ENCODE measurements at regions not wholly inside any gene's neighbourhood (a gene's known extent, or its start where the extent isn't known, plus 50 kb on each side); places are given as distances from the start of the nearest gene placed in this dataset.

DNA sequence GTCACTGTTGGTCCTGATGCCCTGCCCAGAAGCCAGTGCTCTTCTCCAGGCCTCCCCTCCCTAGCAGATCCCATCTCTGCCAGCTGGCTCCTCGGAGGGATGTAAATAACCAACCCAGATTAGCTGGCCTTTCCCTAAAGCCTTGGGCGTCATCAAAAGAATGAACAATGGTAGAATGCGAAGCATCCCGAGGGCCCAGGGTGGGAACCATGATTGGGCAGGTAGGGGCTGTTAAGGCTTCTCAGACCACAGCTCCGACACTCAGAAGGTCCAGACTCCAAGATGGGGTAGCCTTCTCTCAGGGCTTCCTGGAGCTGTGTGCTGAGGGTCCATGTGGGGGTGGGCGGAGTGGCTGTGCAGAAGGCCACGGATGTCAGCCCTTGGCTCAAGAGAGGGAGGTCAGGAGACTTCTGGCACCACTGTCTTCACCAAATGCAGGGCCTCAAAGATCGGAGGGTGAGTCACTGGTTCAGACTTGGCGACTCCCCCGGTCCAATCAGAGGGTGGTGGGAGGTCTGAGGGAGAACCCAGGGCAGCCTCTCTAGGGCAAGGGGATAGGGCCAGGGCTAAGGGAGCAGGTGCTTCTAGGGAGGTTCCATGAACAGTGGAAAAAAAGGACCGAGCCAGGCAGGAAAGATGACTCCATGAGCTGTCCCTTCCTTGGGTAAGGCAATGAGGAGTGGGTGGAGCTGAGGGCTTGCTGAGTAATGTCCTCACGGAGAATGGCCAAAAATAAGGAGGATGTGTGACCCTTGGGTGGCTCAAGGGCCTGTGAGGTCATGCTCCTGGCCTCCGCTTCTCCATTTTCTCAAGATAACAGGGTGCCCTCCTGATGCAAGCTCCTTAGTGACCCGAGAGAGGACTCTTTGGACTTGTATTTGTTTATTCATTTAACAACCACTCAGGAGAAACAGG is 58.4 kb upstream of the EPS8L3 start:
- DNase-seq (ENCODE audit: low spot score): no peak
- Histone ChIP-seq H3K36me3 (ENCODE audit: control insufficient read depth in 4 of 4, insufficient read depth in 3 of 4, low read depth in 1 of 4, low read length in 3 of 4) (no peaks in the 10 kb centered on the region), H3K9ac (ENCODE audit: low read depth in 1 of 2, low read length in 2 of 2) (no peak overlapping the region), H3K27ac (ENCODE audit: low read depth in 1 of 2, low read length in 2 of 2) (no peak overlapping the region), H3K4me1 (ENCODE audit: control insufficient read depth in 4 of 4, insufficient read depth in 4 of 4, low read length in 3 of 4) (peaks cover 0 to 9% (median 3%) of the 10 kb centered on the region in 4 donors), H3K27me3 (ENCODE audit: control insufficient read depth in 4 of 4, insufficient read depth in 4 of 4, low read length in 3 of 4) (no peaks in the 10 kb centered on the region), H3K9me3 (ENCODE audit: control insufficient read depth in 4 of 4, low read length in 3 of 4) (no peaks in the 10 kb centered on the region), H3K4me3 (ENCODE audit: low read depth in 1 of 3, low read length in 3 of 3) (no peak overlapping the region)
- TF ChIP-seq EGR1 (IDR thresholded peaks at IDR 0.05; ENCODE audit: low read depth in 2 of 2) (no peak), FOXA2 (IDR thresholded peaks at IDR 0.05) (no peak), TAF1 (conservative IDR thresholded peaks at IDR 0.05) (no peak), FOXA1 (IDR thresholded peaks at IDR 0.05) (no peak), SP1 (IDR thresholded peaks at IDR 0.05) (no peak), NR2F2 (IDR thresholded peaks at IDR 0.05) (peak; percentile 95), GABPA (IDR thresholded peaks at IDR 0.05 in 1 of 2, conservative IDR thresholded peaks at IDR 0.05 in 1 of 2) (no peak), HNF4G (IDR thresholded peaks at IDR 0.05) (no peak), RXRA (IDR thresholded peaks at IDR 0.05) (peak; percentile 18 to 47), RAD21 (IDR thresholded peaks at IDR 0.05) (no peak), JUND (IDR thresholded peaks at IDR 0.05) (no peak)
- TF ChIP-seq, protein P1, sequence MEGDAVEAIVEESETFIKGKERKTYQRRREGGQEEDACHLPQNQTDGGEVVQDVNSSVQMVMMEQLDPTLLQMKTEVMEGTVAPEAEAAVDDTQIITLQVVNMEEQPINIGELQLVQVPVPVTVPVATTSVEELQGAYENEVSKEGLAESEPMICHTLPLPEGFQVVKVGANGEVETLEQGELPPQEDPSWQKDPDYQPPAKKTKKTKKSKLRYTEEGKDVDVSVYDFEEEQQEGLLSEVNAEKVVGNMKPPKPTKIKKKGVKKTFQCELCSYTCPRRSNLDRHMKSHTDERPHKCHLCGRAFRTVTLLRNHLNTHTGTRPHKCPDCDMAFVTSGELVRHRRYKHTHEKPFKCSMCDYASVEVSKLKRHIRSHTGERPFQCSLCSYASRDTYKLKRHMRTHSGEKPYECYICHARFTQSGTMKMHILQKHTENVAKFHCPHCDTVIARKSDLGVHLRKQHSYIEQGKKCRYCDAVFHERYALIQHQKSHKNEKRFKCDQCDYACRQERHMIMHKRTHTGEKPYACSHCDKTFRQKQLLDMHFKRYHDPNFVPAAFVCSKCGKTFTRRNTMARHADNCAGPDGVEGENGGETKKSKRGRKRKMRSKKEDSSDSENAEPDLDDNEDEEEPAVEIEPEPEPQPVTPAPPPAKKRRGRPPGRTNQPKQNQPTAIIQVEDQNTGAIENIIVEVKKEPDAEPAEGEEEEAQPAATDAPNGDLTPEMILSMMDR (IDR thresholded peaks at IDR 0.05; ENCODE audit: low read depth, low read length, missing input control): no peak
- TF ChIP-seq, protein P2, sequence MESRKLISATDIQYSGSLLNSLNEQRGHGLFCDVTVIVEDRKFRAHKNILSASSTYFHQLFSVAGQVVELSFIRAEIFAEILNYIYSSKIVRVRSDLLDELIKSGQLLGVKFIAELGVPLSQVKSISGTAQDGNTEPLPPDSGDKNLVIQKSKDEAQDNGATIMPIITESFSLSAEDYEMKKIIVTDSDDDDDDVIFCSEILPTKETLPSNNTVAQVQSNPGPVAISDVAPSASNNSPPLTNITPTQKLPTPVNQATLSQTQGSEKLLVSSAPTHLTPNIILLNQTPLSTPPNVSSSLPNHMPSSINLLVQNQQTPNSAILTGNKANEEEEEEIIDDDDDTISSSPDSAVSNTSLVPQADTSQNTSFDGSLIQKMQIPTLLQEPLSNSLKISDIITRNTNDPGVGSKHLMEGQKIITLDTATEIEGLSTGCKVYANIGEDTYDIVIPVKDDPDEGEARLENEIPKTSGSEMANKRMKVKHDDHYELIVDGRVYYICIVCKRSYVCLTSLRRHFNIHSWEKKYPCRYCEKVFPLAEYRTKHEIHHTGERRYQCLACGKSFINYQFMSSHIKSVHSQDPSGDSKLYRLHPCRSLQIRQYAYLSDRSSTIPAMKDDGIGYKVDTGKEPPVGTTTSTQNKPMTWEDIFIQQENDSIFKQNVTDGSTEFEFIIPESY (IDR thresholded peaks at IDR 0.05): no peak
- TF ChIP-seq, protein P3, sequence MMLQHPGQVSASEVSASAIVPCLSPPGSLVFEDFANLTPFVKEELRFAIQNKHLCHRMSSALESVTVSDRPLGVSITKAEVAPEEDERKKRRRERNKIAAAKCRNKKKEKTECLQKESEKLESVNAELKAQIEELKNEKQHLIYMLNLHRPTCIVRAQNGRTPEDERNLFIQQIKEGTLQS (IDR thresholded peaks at IDR 0.05): no peak
- 77% methylated on average over 14 of the region's 14 CpGs for WGBS

DNA sequence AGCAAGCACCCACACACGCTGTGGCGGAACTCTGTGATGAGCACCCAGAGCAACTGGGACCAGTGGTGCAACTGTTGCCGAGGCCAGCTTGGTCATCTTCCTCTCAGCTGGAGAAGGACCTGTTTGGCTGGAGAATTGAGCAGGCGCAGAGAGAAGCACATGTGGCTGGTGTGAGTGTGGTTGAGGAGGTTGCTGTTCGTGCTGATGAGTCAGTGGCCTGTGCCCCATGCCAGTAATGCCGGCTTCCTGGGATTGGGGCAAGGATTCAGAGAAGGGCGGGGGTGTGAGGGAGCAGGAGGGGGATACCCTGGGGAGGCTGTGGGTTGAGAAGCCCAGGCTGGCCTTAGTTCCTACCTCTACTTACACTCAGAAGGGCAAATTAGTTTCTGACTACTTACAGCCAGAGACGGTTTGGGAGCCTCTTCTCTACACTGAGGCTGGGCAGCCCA is 57.5 kb upstream of the EPS8L3 start:
- TF ChIP-seq EGR1 (IDR thresholded peaks at IDR 0.05; ENCODE audit: low read depth in 2 of 2) (no peak), RXRA (IDR thresholded peaks at IDR 0.05) (no peak)
- TF ChIP-seq, protein P4, sequence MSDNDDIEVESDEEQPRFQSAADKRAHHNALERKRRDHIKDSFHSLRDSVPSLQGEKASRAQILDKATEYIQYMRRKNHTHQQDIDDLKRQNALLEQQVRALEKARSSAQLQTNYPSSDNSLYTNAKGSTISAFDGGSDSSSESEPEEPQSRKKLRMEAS (IDR thresholded peaks at IDR 0.05): no peak
- TF ChIP-seq, protein P2 (IDR thresholded peaks at IDR 0.05): no peak
- TF ChIP-seq, protein P3 (IDR thresholded peaks at IDR 0.05): no peak
- Histone ChIP-seq H3K36me3 (ENCODE audit: control insufficient read depth in 4 of 4, insufficient read depth in 3 of 4, low read depth in 1 of 4, low read length in 3 of 4) (no peaks in the 10 kb centered on the region), H3K27ac (ENCODE audit: low read depth in 1 of 2, low read length in 2 of 2) (no peak overlapping the region), H3K9ac (ENCODE audit: low read depth in 1 of 2, low read length in 2 of 2) (no peak overlapping the region), H3K4me1 (ENCODE audit: control insufficient read depth in 4 of 4, insufficient read depth in 4 of 4, low read length in 3 of 4) (peaks cover 0 to 9% (median 3%) of the 10 kb centered on the region in 4 donors), H3K27me3 (ENCODE audit: control insufficient read depth in 4 of 4, insufficient read depth in 4 of 4, low read length in 3 of 4) (no peaks in the 10 kb centered on the region), H3K9me3 (ENCODE audit: control insufficient read depth in 4 of 4, low read length in 3 of 4) (no peaks in the 10 kb centered on the region), H3K4me3 (ENCODE audit: low read depth in 1 of 3, low read length in 3 of 3) (no peak overlapping the region)
- 87% methylated on average over 8 of the region's 8 CpGs for WGBS
- DNase-seq (ENCODE audit: low spot score): no peak

Measured in liver (tissue), 8 donors.